Hepatocyte (in vitro differentiated cells): ENCODE measurements at regions not wholly inside any gene's neighbourhood (a gene's known extent, or its start where the extent isn't known, plus 50 kb on each side); places are given as distances from the start of the nearest gene placed in this dataset.

Source experiments
- DNase-seq: peaks from one replicate; pipeline ENCODE4 v3.0.0-alpha.2; 2016; ENCODE audit warnings: low spot score
- H2AFZ ChIP-seq: fragments of 200-600 bp; sonication (generic); 2 replicates; pipeline ENCODE4 v1.6.0; 2016; ENCODE audit warnings: antibody characterized with exemption, mild to moderate bottlenecking
- H3K27ac ChIP-seq: fragments of 200-600 bp; sonication (generic); 2 replicates; pipeline ENCODE4 v1.5.1; 2016; ENCODE audit warnings: mild to moderate bottlenecking
- H3K27me3 ChIP-seq: fragments of 200-600 bp; sonication (generic); 2 replicates; pipeline ENCODE4 v1.6.1; 2016
- H3K36me3 ChIP-seq: fragments of 200-600 bp; sonication (generic); replicated peaks from 2 replicates; pipeline ENCODE4 v1.5.1; 2016; ENCODE audit warnings: low read depth; ENCODE audit not compliant: insufficient read depth
- H3K4me1 ChIP-seq: fragments of 200-600 bp; sonication (generic); 2 replicates; pipeline ENCODE4 v1.5.1; 2016; ENCODE audit warnings: mild to moderate bottlenecking, moderate library complexity; ENCODE audit not compliant: insufficient read depth
- H3K4me2 ChIP-seq: fragments of 200-600 bp; sonication (generic); 2 replicates; pipeline ENCODE4 v1.6.0; 2016
- H3K4me3 ChIP-seq: fragments of 200-600 bp; sonication (generic); 2 replicates; pipeline ENCODE4 v1.5.1; 2016; ENCODE audit warnings: mild to moderate bottlenecking
- H3K79me2 ChIP-seq: fragments of 200-600 bp; sonication (generic); 2 replicates; pipeline ENCODE4 v1.6.0; 2017; ENCODE audit warnings: mild to moderate bottlenecking
- H3K9me2 ChIP-seq: fragments of 200-600 bp; sonication (generic); replicated peaks from 2 replicates; pipeline ENCODE4 v1.6.0; 2017; ENCODE audit warnings: mild to moderate bottlenecking; ENCODE audit not compliant: insufficient read depth
- H3K9me3 ChIP-seq: fragments of 200-600 bp; sonication (generic); 2 replicates; pipeline ENCODE4 v1.5.1; 2016; ENCODE audit warnings: low read depth, mild to moderate bottlenecking
- H4K20me1 ChIP-seq: fragments of 200-600 bp; sonication (generic); 2 replicates; pipeline ENCODE4 v1.6.0; 2016; ENCODE audit warnings: mild to moderate bottlenecking; ENCODE audit not compliant: insufficient read depth, poor library complexity, severe bottlenecking
- EZH2 ChIP-seq: fragments of 200-600 bp; sonication (generic); IDR thresholded peaks from 2 replicates; pipeline ENCODE4 v1.6.1; 2016; ENCODE audit warnings: antibody characterized with exemption, mild to moderate bottlenecking, borderline replicate concordance
- EZH2phosphoT487 ChIP-seq: fragments of 200-600 bp; sonication (generic); IDR thresholded peaks from one replicate; pipeline ENCODE4 v1.6.1; 2018; ENCODE audit warnings: antibody characterized with exemption, mild to moderate bottlenecking, low read depth, moderate library complexity; ENCODE audit not compliant: unreplicated experiment, severe bottlenecking
- whole genome bisulfite sequencing: methylation state at CpG from one replicate; pipeline ENCODE4 v1.1.6; 2016; ENCODE audit warnings: low lambda C conversion rate; ENCODE audit errors: missing lambda C conversion rate; 5-methylcytosine and 5-hydroxymethylcytosine counted together
- TF ChIP-seq, protein P1 (sequence below): fragments of 200-600 bp; sonication (generic); IDR thresholded peaks from 2 replicates; pipeline ENCODE4 v1.5.1; 2016; ENCODE audit warnings: antibody characterized with exemption, mild to moderate bottlenecking; ENCODE audit not compliant: poor library complexity

DNA sequence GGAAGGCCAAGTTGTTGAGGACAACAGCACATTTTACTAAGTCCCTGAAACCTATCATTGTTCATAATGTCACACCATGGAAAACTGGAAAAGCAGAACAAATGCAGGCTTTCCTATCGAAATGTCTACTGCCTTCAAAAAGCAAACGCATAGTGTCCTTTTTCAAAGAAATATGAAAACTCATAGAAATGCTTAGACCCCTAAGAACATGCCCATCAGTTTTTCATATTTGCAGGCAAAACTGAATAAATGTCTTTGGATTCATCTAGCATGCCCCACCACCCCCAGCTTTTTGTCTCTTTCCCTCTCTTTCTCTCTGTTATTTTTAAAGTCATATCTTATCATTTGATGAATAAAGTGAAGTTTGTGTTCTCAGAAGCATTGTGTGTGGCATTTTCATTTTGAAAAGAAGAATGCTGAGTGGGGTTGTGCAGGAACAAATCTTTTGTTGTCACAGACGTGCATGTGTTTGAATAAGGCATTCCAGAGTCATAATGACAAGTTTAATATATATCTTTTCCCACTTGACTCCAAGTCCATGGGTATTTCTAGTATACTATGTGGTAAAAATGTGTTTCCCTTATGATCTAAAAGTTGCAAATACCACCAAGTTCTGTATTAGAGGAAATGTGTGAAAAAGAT is 2180.0 kb upstream of the PIK3C3 start:
- no peak overlapping the region for H2AFZ ChIP-seq
- H3K4me2 ChIP-seq, result no peak overlapping the region

DNA sequence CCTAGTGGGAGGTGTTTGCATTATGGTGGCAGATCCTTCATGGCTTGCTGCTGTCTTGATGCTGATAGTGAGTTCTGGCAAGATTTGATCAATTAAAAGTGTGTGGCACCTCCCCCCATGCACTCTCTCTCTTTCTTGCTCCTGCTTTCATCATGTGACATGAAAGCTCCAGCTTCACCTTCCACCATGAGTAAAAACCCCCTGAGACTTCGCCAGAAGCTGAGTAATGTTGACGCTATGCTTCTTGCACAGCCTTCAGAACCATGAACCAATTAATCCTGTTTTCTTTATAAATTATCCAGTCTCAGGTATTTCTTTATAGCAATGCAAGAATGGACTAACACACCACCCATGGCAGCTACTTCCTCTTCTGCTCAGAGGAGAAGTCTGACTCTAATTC is 2181.4 kb upstream of the PIK3C3 start:
- no peaks in the 10 kb centered on the region for H3K79me2 ChIP-seq
- H3K9me2 ChIP-seq, result no peaks in the 10 kb centered on the region
- H3K27ac ChIP-seq, result no peak overlapping the region
- H3K36me3 ChIP-seq, result no peaks in the 10 kb centered on the region
- H3K4me2 ChIP-seq, result no peak overlapping the region
- WGBS, result 100% methylated on average over 2 of the region's 2 CpGs
- no peaks in the 10 kb centered on the region for H3K4me1 ChIP-seq
- H3K27me3 ChIP-seq, result no peaks in the 10 kb centered on the region
- H3K4me3 ChIP-seq, result no peak overlapping the region
- no peaks in the 10 kb centered on the region for H3K9me3 ChIP-seq
- H4K20me1 ChIP-seq, result no peaks in the 10 kb centered on the region
- no peak overlapping the region for H2AFZ ChIP-seq
- no peak for TF ChIP-seq EZH2
- TF ChIP-seq, protein P1, sequence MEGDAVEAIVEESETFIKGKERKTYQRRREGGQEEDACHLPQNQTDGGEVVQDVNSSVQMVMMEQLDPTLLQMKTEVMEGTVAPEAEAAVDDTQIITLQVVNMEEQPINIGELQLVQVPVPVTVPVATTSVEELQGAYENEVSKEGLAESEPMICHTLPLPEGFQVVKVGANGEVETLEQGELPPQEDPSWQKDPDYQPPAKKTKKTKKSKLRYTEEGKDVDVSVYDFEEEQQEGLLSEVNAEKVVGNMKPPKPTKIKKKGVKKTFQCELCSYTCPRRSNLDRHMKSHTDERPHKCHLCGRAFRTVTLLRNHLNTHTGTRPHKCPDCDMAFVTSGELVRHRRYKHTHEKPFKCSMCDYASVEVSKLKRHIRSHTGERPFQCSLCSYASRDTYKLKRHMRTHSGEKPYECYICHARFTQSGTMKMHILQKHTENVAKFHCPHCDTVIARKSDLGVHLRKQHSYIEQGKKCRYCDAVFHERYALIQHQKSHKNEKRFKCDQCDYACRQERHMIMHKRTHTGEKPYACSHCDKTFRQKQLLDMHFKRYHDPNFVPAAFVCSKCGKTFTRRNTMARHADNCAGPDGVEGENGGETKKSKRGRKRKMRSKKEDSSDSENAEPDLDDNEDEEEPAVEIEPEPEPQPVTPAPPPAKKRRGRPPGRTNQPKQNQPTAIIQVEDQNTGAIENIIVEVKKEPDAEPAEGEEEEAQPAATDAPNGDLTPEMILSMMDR, result no peak
- TF ChIP-seq EZH2phosphoT487, result no peak
- no peak for DNase-seq

More for the DNA sequence above, 2180.0 kb upstream of the PIK3C3 start:
- no peak overlapping the region for H3K4me3 ChIP-seq
- TF ChIP-seq EZH2phosphoT487 (no peak), EZH2 (no peak)
- TF ChIP-seq, protein P1, result no peak
- WGBS, result 72% methylated on average over 3 of the region's 3 CpGs
- no peaks in the 10 kb centered on the region for H3K36me3 ChIP-seq
- H3K9me2 ChIP-seq, result no peaks in the 10 kb centered on the region
- no peak for DNase-seq
- no peak overlapping the region for H3K27ac ChIP-seq
- no peaks in the 10 kb centered on the region for H3K9me3 ChIP-seq
- H3K4me1 ChIP-seq, result no peaks in the 10 kb centered on the region
- H4K20me1 ChIP-seq, result no peaks in the 10 kb centered on the region
- H3K79me2 ChIP-seq, result no peaks in the 10 kb centered on the region
- H3K27me3 ChIP-seq, result no peaks in the 10 kb centered on the region

DNA sequence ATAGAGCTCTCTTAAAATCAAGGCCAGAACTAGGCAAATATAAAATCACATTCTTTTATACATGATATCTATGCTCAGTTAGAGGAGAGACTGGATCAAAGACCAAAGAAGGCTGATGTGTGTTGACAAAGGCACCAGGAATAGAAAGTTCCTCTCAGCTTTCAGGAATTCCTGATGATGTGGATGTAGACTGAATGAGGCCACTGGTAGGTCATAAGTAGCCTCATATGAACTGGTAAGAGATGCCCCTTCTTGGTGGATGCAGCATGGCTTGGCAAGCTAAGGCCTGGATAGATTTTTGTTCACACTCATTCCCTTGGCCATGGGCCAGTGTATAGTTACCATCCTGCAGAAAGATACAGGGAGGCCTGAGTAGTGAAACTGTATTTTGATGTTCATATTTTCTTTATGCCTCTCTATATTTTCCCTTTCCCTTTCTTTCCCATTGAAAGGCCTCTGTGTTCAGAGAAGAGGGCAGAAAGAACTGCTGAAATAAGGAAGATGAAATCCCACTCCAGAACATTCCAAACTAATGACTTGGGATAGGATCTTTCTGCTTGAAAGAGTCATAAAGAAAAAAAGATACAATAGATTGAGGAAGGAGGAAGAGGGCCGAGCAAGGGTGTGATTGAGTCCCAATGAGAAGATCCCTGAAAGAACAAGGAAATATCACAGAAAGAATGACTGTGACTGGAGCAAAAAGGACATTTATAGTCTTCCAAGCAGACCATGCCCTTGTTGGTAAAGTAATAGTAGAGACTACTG is 2182.7 kb upstream of the PIK3C3 start:
- no peaks in the 10 kb centered on the region for H3K36me3 ChIP-seq
- no peak overlapping the region for H3K4me2 ChIP-seq
- 88% methylated on average over 1 of the region's 1 CpG for WGBS
- H3K27me3 ChIP-seq, result no peaks in the 10 kb centered on the region
- TF ChIP-seq EZH2phosphoT487 (no peak), EZH2 (no peak)
- TF ChIP-seq, protein P1, result no peak
- no peaks in the 10 kb centered on the region for H3K9me2 ChIP-seq
- H3K9me3 ChIP-seq, result no peaks in the 10 kb centered on the region
- no peak overlapping the region for H3K27ac ChIP-seq
- DNase-seq, result no peak
- no peaks in the 10 kb centered on the region for H3K79me2 ChIP-seq
- H4K20me1 ChIP-seq, result no peaks in the 10 kb centered on the region
- H3K4me3 ChIP-seq, result no peak overlapping the region
- H2AFZ ChIP-seq, result no peak overlapping the region
- H3K4me1 ChIP-seq, result no peaks in the 10 kb centered on the region
